HT1080 (cell line): ENCODE measurements at regions not wholly inside any gene's neighbourhood (a gene's known extent, or its start where the extent isn't known, plus 50 kb on each side); places are given as distances from the start of the nearest gene placed in this dataset.
"Not testable (repeated sequence)": the region's sequence is repeated elsewhere in the genome, so short reads cannot be mapped to it uniquely, and the experiment has no call there.

Source experiments
- DNase-seq: peaks from one replicate; pipeline ENCODE4 v3.0.0-alpha.2; 2015; ENCODE audit warnings: low read depth

DNA sequence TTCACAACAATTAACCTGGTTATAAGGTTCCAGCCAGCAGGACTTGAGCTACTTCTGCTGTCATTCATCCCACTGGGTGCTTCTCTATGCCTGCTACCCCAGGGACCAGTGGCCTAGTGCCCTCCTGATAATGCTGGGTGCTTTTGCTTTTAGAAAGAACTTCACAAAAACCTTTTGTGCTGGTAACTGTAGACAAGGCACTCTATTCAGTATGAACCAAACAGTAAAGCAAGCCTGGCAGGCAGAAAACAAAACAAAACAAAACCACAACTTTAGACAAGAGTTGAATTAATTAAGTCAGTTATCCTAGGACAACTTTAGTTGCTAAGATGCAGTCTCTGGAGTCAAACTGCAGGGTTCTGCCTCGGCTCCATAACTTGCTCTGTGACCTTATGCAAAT lies 61.9 kb upstream of the ADGRL2 start:
- no peak for DNase-seq

DNA sequence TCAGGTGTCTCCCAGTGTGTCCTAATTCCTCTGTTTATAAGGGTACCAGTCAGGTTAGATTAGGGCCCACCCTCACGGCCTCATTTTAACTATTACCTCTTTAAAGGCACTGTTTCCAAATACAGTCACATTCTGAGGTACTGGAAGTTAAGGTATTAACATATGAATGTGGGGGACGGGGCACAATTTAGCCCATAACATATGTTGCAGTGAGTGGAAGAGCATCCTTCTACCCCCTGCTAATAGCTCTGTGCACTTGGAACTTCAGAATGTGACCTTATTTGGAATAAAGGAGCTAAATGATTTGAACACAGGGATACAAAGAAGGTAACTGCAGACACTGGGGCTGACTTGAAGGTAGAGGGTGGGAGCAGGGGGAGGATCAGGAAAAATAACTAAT lies 67.3 kb upstream of the ADGRL2 start:
- no peak for DNase-seq

DNA sequence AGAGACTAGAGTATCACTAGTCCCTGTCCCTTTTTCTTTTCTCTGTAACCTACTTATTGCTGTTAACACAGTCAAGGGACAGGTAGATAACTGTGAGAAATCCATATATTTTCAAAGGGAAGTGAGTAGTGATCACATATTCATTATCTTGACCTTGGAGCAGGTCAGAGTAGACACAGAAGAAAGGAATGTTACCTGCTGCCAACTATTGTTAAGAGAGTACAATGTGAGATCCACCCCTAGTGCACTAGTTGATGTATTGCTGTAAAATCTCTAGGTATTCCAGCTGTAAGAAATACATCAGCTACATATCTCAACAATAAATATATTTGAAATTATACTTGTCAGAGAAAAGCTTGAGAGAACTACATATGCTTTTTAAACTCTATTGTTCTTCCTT lies 68.7 kb upstream of the ADGRL2 start:
- DNase-seq: peak; percentile 51

DNA sequence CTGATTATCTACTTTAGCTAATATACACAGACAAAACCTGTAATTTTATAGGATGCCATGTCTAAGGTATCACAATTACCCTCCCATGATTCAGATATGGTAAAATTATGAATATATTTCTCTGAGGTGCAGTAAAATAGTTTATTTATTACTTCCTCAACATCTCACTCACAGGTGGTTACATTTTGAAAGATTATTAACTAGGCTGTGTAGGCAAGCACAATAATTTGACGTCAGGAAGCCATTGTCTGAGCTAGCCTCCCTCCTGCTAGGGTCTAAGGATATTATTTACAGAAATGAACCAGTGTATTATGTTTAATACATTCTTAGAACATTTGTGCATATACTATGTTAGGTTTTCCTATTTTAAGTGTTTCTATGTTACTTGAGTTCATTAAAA lies 69.9 kb upstream of the ADGRL2 start:
- no peak for DNase-seq

DNA sequence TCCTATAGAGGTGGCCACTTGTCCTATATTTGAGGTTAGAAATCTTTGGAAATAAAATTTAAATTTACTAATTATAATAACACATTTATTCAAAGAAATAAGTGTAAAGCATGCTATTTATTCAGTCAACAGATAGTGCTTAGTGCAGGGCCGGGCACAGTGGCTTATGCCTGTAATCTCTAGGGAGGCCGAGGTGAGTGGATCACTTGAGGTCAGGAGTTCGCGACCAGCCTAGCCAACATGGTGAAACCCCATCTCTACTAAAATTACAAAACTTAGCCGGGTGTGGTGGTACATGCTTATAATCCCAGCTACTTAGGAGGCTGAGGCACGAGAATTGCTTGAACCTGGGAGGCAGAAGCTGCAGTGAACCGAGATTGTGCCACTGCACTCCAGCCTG lies 70.4 kb upstream of the ADGRL2 start:
- not testable (repeated sequence) for DNase-seq

DNA sequence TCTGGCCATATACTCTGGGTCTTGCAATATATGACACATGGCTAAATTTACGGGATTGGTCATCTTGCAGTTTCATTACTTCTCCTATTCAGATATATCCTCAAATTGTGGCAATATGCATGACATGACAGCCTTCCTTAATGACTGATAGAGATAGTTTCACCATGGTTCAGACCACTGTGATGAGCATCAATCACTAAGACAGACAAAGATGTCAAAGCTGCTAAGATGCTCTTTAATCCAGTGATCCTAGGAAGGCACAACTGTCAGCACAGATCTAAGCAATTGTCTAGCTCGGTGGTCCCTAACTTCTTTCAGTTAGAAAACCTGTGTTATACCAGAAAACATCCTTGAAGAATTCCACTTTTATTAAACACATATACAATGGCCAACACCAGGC lies 70.9 kb upstream of the ADGRL2 start:
- no peak for DNase-seq

DNA sequence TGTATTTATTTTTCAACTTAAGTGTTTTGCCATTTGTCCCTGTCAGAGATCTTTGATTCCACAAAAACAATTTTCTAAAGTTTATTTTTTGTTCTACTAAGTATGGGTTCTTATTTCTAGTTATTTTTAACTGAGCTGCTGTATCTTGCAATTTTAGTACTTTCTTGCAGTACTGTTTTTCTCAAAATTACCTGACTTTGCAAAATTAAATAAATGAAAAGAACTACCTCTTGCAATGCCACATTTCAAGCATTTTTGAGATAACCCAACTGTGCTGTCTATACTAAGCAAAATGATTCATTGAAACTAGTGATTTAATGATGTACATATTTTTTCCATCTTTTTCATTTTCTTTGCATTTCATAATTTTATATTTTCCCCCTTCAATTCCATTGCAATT lies 71.5 kb upstream of the ADGRL2 start:
- no peak for DNase-seq

DNA sequence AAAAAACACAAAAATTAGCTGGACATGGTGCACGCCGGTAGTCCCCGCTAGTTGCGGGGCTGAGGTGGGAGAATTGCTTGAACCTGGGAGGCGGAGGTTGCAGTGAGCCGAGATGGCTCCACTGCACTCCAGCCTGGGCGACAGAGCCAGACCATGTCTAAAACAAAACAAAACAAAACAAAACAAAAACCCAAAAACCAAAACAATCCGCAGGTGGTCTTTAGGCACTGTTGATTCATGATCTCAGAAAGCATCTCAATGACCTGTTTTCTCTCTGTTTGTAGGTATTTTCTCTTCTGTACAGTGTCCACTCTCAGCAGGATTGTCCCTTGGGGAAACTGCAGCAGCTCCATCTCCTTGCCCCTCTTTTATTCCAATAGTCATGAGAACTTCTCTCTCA lies 74.9 kb upstream of the ADGRL2 start:
- no peak for DNase-seq

DNA sequence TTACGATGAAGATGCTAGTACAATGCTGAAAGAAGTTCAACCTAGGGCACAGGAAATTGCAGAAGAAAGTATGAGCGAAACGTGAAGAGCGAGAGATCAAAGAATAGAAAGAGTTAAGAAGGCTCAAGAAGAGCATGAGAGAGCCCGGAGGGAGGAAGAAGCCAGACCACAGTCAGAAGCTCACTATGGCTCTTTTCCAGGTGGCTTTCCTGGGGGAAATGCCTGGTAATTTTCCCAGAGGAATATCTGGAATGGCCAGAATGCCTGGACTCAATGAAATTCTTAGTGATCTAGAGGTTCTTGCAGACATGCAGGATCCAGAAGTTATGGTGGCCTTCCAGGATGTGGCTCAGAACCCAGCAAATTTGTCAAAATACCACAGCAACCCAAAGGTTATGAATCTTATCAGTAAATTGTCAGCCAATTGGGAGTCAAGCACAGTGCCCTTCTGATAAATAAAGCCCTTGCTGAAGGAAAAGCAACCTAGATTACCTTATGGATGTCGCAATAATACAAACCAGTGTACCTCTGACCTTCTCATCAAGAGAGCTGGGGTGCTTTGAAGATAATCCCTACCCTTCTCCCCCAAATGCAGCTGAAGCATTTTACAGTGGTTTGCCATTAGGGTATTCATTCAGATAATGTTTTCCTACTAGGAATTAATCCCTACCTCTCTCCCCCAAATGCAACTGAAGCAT lies 78.0 kb upstream of the ADGRL2 start:
- DNase-seq: not testable (repeated sequence)

DNA sequence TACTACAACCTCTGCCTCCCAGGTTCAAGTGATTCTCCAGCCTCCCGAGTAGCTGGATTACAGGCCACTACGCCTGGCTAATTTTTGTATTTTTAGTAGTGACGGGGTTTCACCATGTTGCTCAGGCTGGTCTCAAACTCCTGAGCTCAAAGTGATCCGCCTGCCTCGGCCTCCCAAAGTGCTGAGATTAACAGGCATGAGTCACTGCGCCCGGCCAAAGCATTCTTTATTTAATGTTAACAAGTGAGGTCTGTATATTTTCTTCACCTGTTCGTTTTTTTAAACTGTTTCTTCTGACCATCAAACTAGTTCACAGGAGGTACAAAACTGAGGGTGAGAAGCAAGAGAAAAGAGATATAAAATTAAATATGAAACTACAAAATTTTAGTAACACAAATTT lies 80.5 kb upstream of the ADGRL2 start:
- DNase-seq: not testable (repeated sequence)

DNA sequence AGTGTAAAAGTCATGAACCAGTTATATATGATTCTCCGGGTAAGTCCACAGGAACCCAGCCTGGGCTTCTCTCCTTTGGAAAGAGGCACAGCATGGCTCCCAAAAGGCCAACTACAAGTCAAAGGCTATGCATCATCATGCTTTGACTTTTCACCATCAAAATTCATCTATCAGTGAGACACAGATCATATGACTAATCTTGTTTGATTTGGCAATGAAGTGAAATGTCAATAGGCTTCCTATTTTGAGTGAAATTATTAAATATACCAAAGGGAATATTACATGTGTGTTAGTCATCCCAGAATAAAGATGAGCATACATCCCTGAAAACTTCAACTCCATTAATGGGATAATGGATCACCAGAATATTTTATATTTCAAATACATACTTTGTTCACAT lies 83.5 kb upstream of the ADGRL2 start:
- DNase-seq: no peak

DNA sequence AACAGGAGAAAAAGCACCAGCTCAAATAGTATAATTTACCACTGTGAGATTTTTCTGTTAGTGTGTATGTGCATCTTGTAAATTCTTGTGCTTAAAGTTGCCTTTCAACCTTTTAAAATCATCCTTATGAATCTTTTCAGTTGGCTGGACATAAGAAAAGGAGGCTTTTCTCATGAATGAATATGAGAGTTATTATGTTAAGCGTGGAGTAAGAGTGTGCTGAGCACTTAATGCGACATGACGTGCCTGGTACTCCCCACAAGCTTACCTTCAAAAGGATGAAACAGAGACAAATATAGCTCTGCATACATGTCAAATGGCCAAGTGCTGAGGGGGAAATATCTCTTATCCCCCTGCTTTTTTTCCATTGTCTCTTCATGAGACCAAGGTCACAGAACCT lies 85.3 kb upstream of the ADGRL2 start:
- no peak for DNase-seq

DNA sequence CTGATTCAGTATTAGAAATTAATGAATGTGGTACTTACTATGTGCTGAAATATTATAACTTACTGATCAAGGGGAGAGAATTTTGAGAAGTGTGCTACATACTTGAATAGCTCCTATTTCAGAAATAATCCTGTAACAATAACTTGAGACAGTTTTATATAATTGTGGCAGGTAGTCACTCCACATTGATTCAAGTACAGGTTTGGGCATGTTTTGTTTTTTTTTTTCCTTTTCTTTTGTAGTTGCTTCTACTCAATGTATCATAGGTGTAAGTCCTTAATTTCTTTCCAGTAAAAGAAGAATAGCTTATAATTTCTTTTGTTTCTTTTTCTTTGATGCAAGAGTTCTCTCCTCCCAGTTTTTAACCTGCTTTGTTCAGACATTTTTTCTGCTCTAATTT lies 86.1 kb upstream of the ADGRL2 start:
- DNase-seq: no peak

DNA sequence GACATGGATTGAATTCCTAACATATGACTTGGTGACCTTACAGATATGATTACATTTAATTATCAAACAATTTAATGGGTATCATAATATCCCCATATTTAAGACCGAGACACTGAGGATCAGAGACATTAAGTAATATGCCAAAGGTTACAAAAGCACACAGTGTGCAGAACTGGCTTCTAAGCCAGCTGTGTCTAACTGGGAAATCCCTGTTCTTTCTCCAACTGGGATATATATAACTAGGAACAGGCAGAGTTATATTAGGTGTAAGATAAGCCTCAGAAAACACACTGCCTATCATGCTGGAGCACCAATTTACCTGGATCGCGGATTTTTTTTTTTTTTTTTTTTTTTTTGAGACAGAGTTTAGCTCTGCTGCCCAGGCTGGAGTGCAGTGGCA lies 88.3 kb upstream of the ADGRL2 start:
- no peak for DNase-seq

DNA sequence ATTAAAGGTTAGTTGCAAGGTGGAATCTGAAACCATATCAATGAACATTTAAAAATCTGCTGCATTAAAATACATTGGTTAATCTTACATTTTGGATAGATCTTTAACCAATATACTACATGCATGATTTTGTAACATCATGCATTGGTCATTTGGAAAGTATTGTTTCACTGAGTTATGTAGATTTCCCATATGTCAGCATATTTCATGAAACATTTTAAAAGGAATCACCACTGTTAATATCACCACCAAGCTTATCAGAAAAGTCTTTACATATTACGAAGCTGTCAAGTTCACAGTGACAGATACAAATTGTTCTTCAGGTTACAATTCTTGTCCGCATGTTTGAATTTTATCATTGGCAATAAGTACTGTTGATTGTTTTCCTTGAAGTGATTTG lies 89.9 kb upstream of the ADGRL2 start:
- no peak for DNase-seq

DNA sequence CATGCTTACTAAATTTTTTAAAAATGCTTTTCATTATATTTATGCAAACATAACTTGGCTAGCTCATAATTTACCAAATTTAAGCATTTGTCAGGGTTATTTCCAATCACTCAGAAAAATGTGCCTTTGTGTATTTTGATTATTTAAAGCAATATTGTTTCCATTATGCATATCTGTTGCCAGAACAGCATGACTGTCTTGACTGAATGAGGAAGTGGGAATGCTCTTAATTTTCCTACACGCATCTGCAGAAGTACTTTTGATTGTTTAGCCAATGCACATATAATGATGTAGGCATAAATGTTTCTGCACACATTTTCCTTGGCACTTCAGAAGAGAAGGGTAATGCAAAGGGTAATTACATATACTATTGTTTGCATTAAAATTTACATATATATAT lies 92.5 kb upstream of the ADGRL2 start:
- DNase-seq: no peak

DNA sequence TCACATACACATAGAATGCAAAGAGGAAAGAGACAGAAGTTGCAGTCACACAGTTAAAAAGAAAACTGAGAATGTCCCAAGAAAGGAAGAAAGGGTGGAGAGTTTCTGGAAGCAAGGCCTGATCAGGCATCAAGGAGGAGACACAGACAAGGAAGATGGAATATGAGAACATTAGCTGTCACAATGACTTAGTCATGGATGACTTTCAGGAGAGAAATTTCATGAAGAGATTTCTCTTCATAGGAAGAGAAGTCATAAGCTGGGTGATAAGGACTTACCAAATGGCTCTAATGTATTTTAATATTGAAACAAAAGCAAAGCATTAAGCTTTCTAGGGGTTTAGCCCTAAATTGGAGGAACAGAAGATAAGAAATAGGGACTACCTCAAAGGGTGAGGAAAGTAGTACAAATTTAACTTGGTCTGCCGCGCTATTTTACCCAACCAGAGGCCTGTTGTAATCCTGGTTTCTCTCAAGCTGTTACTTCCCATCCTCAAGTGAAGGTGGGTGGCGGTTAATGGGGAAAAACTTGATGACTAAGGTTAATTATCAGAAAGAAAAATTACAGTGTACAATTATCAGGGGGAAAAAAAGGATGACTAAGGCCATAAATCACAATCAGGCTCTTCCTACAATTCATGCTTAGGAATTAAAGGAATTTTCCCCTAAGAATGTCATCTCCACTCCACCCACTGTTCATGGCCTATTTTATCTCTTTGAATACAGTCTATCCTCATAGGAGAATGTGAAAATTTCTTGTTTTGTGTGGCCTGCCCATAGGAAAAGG lies 93.9 kb upstream of the ADGRL2 start:
- peak; percentile 73 for DNase-seq

DNA sequence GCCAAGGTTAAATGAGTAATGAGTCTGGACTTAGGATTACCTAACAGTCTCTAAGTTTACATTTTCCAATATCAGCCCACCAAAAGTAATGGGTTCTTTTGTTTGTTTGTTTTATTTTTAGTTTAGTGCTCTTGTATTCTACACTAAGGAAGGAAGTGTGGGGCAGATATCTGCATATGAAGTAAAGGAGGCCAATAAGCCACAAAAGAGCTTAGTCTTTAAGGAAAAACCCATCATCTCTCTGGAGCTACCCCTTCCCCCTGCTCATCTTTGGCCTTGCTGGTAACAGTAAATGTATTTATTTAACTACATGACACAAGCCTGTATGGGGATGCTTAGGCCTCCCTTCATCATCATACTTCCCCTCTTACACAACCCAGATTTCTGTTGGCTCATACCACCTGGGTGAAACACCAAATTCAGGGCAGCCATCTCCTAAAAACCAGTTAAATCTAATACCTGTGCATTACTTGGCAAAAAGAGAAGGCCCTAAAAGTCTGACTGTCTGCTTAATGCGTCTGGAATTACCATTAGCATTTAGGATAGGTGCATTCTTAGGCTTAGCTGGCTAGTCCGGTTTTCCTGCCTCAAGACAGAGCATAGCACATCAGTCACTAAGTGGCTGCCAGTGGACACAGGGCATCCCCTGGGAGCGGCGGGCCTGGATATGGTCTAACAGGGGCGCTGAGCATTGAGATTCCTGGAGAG lies 96.8 kb upstream of the ADGRL2 start:
- peak; percentile 32 for DNase-seq

DNA sequence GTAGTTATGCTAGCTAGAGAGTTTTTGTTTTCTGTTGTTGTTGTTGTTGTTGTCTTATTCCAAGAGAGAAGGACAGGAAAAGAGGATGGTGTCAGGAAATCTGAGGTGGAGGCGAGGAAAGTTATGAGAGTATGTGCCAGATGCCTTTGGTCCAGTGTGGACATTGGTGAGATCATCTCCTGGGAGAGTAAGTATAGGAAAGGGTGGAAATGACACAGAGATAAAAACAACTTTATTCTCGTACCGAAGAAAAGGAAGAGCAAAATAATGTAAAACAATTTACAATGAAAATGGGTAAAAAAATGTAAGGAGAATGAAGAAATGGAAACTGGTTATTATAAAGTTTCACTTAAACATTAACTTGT lies 97.4 kb upstream of the ADGRL2 start:
- DNase-seq: peak; percentile 67

DNA sequence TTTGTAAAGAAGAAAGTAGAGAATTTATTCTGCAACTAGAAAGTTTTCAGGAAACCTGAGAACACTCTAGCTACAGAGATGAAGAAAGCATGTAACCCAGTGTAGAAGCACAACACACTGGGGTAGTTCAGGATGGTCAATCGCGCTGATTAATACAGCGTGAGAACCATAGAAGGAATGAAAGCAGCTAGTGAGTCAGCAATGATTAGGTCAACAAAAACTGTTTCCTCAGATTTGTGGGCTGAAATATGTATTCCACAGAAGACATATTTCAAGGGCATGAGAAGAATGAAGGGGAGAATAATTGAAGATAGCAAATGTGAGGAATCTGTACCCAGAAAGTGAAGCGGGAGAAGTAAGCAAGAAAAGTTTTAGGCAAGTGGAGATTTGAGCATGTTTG lies 97.8 kb upstream of the ADGRL2 start:
- DNase-seq: peak; percentile 81

DNA sequence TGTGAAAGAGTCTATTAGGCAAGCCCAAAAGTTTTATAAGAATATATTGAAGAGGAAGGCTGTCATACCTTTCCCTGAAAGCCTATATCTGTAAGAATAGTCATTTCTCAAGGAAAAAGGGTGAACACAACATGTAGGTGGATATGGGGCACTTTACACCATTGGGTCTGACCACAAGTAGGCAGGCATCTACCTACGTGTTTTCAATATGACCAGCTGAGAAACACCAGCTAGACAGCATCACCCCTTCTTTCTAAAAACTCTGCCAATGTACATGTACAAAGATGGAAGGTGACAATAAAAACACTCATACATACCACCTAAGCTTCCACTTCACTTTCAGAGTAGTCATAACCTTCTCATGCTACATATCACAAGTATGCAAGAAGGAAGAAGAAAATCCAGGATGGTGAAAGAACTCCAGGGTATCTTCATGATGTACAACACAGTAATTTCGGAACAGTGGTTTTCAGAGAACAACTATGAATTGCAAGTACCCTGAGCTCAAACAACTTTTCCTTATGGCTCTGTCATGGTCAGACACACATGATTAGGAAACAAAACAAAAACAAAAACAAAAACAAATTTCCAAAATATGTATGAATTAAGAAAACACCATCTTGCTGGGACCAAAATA lies 98.5 kb upstream of the ADGRL2 start:
- DNase-seq: no peak
